ENCODE measurements at regions not wholly inside any gene's neighbourhood (a gene's known extent, or its start where the extent isn't known, plus 50 kb on each side); places are given as distances from the start of the nearest gene placed in this dataset.

- intact Hi-C loops (cut with micrococcal nuclease): no loop called here
- H3K36me3 ChIP-seq (ENCODE audit: control insufficient read depth in 2 of 3, insufficient read depth in 3 of 3, low read length in 3 of 3): no peaks in the 10 kb centered on the region
- no peak overlapping the region for H3K27ac Mint-ChIP-seq
- peaks cover 0 to 19% (median 10%) of the 10 kb centered on the region in 5 donors for H3K27me3 Mint-ChIP-seq
- H3K36me3 Mint-ChIP-seq: no peaks in the 10 kb centered on the region
- ChIA-PET POLR2A (no interaction called here), CTCF (no interaction called here)
- H3K4me3 ChIP-seq (ENCODE audit: low read length): no peak overlapping the region
- H3K9me3 ChIP-seq (ENCODE audit: control insufficient read depth in 2 of 3, low read length in 3 of 3): no peaks in the 10 kb centered on the region
- DNase-seq: no peak
- no peaks in the 10 kb centered on the region for H3K4me1 ChIP-seq (ENCODE audit: control insufficient read depth in 2 of 2, insufficient read depth in 2 of 2, low read length in 2 of 2)
- H3K9me3 Mint-ChIP-seq: no peaks in the 10 kb centered on the region
- H3K4me3 Mint-ChIP-seq: no peak overlapping the region
- no peak for ATAC-seq
- H3K27me3 ChIP-seq (ENCODE audit: control insufficient read depth in 2 of 2, insufficient read depth in 2 of 2, low read length in 2 of 2): no peaks in the 10 kb centered on the region
- no peaks in the 10 kb centered on the region for H3K4me1 Mint-ChIP-seq
- no peak overlapping the region for H3K27ac ChIP-seq (ENCODE audit: low read depth, low read length)
Measured at GRCh38 chr1:103469801-103470200, 55.7 kb upstream of the RNPC3 start.

GRCh38 chr1:103467100-103467499 is 58.4 kb upstream of the RNPC3 start:
- Mint-ChIP-seq H3K36me3 (no peaks in the 10 kb centered on the region), H3K9me3 (no peaks in the 10 kb centered on the region), H3K27ac (no peak overlapping the region), H3K4me1 (no peaks in the 10 kb centered on the region), H3K27me3 (peaks cover 1 to 19% (median 12%) of the 10 kb centered on the region in 5 donors), H3K4me3 (no peak overlapping the region)
- intact Hi-C loops (cut with micrococcal nuclease): no loop called here
- H3K9me3 ChIP-seq (ENCODE audit: control insufficient read depth in 2 of 3, low read length in 3 of 3): no peaks in the 10 kb centered on the region
- H3K4me1 ChIP-seq (ENCODE audit: control insufficient read depth in 2 of 2, insufficient read depth in 2 of 2, low read length in 2 of 2): no peaks in the 10 kb centered on the region
- ChIA-PET CTCF (interaction anchor here (0.6 kb wide), 1 partner anchor 1948 kb away, joined by 3 read pairs; no protein-coding TSS in a partner anchor), POLR2A (no interaction called here)
- H3K36me3 ChIP-seq (ENCODE audit: control insufficient read depth in 2 of 3, insufficient read depth in 3 of 3, low read length in 3 of 3): no peaks in the 10 kb centered on the region
- H3K27ac ChIP-seq (ENCODE audit: low read depth, low read length): no peak overlapping the region
- DNase-seq: no peak
- no peaks in the 10 kb centered on the region for H3K27me3 ChIP-seq (ENCODE audit: control insufficient read depth in 2 of 2, insufficient read depth in 2 of 2, low read length in 2 of 2)
- H3K4me3 ChIP-seq (ENCODE audit: low read length): no peak overlapping the region
- ATAC-seq: no peak

- Histone ChIP-seq H3K9me3 (ENCODE audit: control insufficient read depth in 2 of 3, low read length in 3 of 3) (no peaks in the 10 kb centered on the region), H3K4me3 (ENCODE audit: low read length) (no peak overlapping the region), H3K36me3 (ENCODE audit: control insufficient read depth in 2 of 3, insufficient read depth in 3 of 3, low read length in 3 of 3) (no peaks in the 10 kb centered on the region), H3K4me1 (ENCODE audit: control insufficient read depth in 2 of 2, insufficient read depth in 2 of 2, low read length in 2 of 2) (no peaks in the 10 kb centered on the region), H3K27me3 (ENCODE audit: control insufficient read depth in 2 of 2, insufficient read depth in 2 of 2, low read length in 2 of 2) (no peaks in the 10 kb centered on the region), H3K27ac (ENCODE audit: low read depth, low read length) (no peak overlapping the region)
- ATAC-seq: no peak
- Mint-ChIP-seq H3K27me3 (peaks cover 0 to 6% (median 3%) of the 10 kb centered on the region in 5 donors), H3K36me3 (no peaks in the 10 kb centered on the region), H3K9me3 (no peaks in the 10 kb centered on the region), H3K4me1 (no peaks in the 10 kb centered on the region), H3K27ac (no peak overlapping the region), H3K4me3 (no peak overlapping the region)
- intact Hi-C loops (cut with micrococcal nuclease): loop anchor here (1.0 to 5.0 kb wide), 5 partner anchors 354 to 1954 kb away; partner anchors contain the start of gene COL11A1 (in 1 of the 2)
- POLR2A ChIA-PET: interaction anchor here (0.6 kb wide), 1 partner anchor 1002 kb away, joined by 3 read pairs; no protein-coding TSS in a partner anchor
- no peak for DNase-seq
- CTCF ChIA-PET: interaction anchor here (0.7 to 1.1 kb wide), 6 partner anchors 8 to 1955 kb away, joined by 3 to 6 read pairs (median 3); no protein-coding TSS in a partner anchor
Measured at GRCh38 chr1:103461161-103462105, 64.1 kb upstream of the RNPC3 start.

GRCh38 chr1:103460511-103460910 is 65.0 kb upstream of the RNPC3 start:
- POLR2A ChIA-PET: no interaction called here
- Histone ChIP-seq H3K4me3 (ENCODE audit: low read length) (no peak overlapping the region), H3K27ac (ENCODE audit: low read depth, low read length) (no peak overlapping the region), H3K27me3 (ENCODE audit: control insufficient read depth in 2 of 2, insufficient read depth in 2 of 2, low read length in 2 of 2) (no peaks in the 10 kb centered on the region), H3K4me1 (ENCODE audit: control insufficient read depth in 2 of 2, insufficient read depth in 2 of 2, low read length in 2 of 2) (no peaks in the 10 kb centered on the region), H3K9me3 (ENCODE audit: control insufficient read depth in 2 of 3, low read length in 3 of 3) (no peaks in the 10 kb centered on the region), H3K36me3 (ENCODE audit: control insufficient read depth in 2 of 3, insufficient read depth in 3 of 3, low read length in 3 of 3) (no peaks in the 10 kb centered on the region)
- Mint-ChIP-seq H3K27me3 (peaks cover 0 to 7% (median 2%) of the 10 kb centered on the region in 5 donors), H3K36me3 (no peaks in the 10 kb centered on the region), H3K4me3 (no peak overlapping the region), H3K4me1 (no peaks in the 10 kb centered on the region), H3K9me3 (no peaks in the 10 kb centered on the region), H3K27ac (no peak overlapping the region)
- intact Hi-C loops (cut with micrococcal nuclease): loop anchor here in 1 of 2 donors (2.0 to 5.0 kb wide), 4 partner anchors 353 to 1953 kb away; partner anchors contain the start of gene COL11A1
- DNase-seq: no peak
- ATAC-seq: no peak
- CTCF ChIA-PET: interaction anchor here (0.9 to 1.0 kb wide), 3 partner anchors 12 to 1954 kb away, joined by 3 read pairs; no protein-coding TSS in a partner anchor

- ChIA-PET CTCF (interaction anchor here (0.6 kb wide), 1 partner anchor 19 kb away, joined by 6 read pairs; no protein-coding TSS in a partner anchor), POLR2A (no interaction called here)
- no peak overlapping the region for H3K4me3 Mint-ChIP-seq
- no peak overlapping the region for H3K27ac Mint-ChIP-seq
- ATAC-seq: no peak
- H3K27ac ChIP-seq (ENCODE audit: low read depth, low read length): no peak overlapping the region
- H3K36me3 Mint-ChIP-seq: no peaks in the 10 kb centered on the region
- intact Hi-C loops (cut with micrococcal nuclease): no loop called here
- H3K27me3 ChIP-seq (ENCODE audit: control insufficient read depth in 2 of 2, insufficient read depth in 2 of 2, low read length in 2 of 2): no peaks in the 10 kb centered on the region
- DNase-seq: no peak
- H3K4me1 Mint-ChIP-seq: no peaks in the 10 kb centered on the region
- no peaks in the 10 kb centered on the region for H3K9me3 Mint-ChIP-seq
- no peaks in the 10 kb centered on the region for H3K36me3 ChIP-seq (ENCODE audit: control insufficient read depth in 2 of 3, insufficient read depth in 3 of 3, low read length in 3 of 3)
- H3K4me3 ChIP-seq (ENCODE audit: low read length): no peak overlapping the region
- H3K27me3 Mint-ChIP-seq: peaks cover 0 to 3% (median 1%) of the 10 kb centered on the region in 5 donors
- H3K4me1 ChIP-seq (ENCODE audit: control insufficient read depth in 2 of 2, insufficient read depth in 2 of 2, low read length in 2 of 2): no peaks in the 10 kb centered on the region
- H3K9me3 ChIP-seq (ENCODE audit: control insufficient read depth in 2 of 3, low read length in 3 of 3): no peaks in the 10 kb centered on the region
Measured at GRCh38 chr1:103459346-103459745, 66.2 kb upstream of the RNPC3 start.

- no peak for ATAC-seq
- H3K36me3 Mint-ChIP-seq: no peaks in the 10 kb centered on the region
- peaks cover 0 to 3% (median 0%) of the 10 kb centered on the region in 5 donors for H3K27me3 Mint-ChIP-seq
- Histone ChIP-seq H3K27ac (ENCODE audit: low read depth, low read length) (no peak overlapping the region), H3K9me3 (ENCODE audit: control insufficient read depth in 2 of 3, low read length in 3 of 3) (no peaks in the 10 kb centered on the region), H3K4me1 (ENCODE audit: control insufficient read depth in 2 of 2, insufficient read depth in 2 of 2, low read length in 2 of 2) (no peaks in the 10 kb centered on the region), H3K36me3 (ENCODE audit: control insufficient read depth in 2 of 3, insufficient read depth in 3 of 3, low read length in 3 of 3) (no peaks in the 10 kb centered on the region), H3K27me3 (ENCODE audit: control insufficient read depth in 2 of 2, insufficient read depth in 2 of 2, low read length in 2 of 2) (no peaks in the 10 kb centered on the region), H3K4me3 (ENCODE audit: low read length) (no peak overlapping the region)
- DNase-seq: no peak
- intact Hi-C loops (cut with micrococcal nuclease): no loop called here
- H3K4me3 Mint-ChIP-seq: no peak overlapping the region
- H3K4me1 Mint-ChIP-seq: no peaks in the 10 kb centered on the region
- ChIA-PET CTCF (no interaction called here), POLR2A (no interaction called here)
- H3K9me3 Mint-ChIP-seq: no peaks in the 10 kb centered on the region
- no peak overlapping the region for H3K27ac Mint-ChIP-seq
Measured at GRCh38 chr1:103457886-103458455, 67.5 kb upstream of the RNPC3 start.
